Liver (tissue), 8 donors: ENCODE measurements at regions not wholly inside any gene's neighbourhood (a gene's known extent, or its start where the extent isn't known, plus 50 kb on each side); places are given as distances from the start of the nearest gene placed in this dataset.

ENCODE experiments used
- DNase-seq: peaks from one replicate; pipeline ENCODE4 v3.0.0-alpha.2; 2017; ENCODE audit warnings: low spot score
- H3K27ac ChIP-seq, 2 donors: one replicate each; pipeline ENCODE4 v1.7.0; 2013; ENCODE audit warnings: inconsistent platforms in 2 of 2, low read length in 2 of 2, control low read depth in 1 of 2, low read depth in 1 of 2, mild to moderate bottlenecking in 1 of 2
- H3K27me3 ChIP-seq, 4 donors: one replicate each; pipeline versions ENCODE4 v1.6.1 to v1.7.0; 2013; ENCODE audit warnings: low read length in 3 of 4, inconsistent platforms in 1 of 4, mild to moderate bottlenecking in 1 of 4, moderate library complexity in 1 of 4; ENCODE audit not compliant: control insufficient read depth in 4 of 4, insufficient read depth in 4 of 4
- H3K36me3 ChIP-seq, 4 donors: one replicate each; pipeline versions ENCODE4 v1.6.1 to v1.7.0; 2013; ENCODE audit warnings: low read length in 3 of 4, mild to moderate bottlenecking in 3 of 4, low read depth in 1 of 4, moderate library complexity in 1 of 4; ENCODE audit not compliant: control insufficient read depth in 4 of 4, insufficient read depth in 3 of 4
- H3K4me1 ChIP-seq, 4 donors: one replicate each; pipeline versions ENCODE4 v1.6.1 to v1.7.0; 2013; ENCODE audit warnings: low read length in 3 of 4, mild to moderate bottlenecking in 3 of 4, moderate library complexity in 1 of 4; ENCODE audit not compliant: control insufficient read depth in 4 of 4, insufficient read depth in 4 of 4
- H3K4me3 ChIP-seq, 3 donors: one replicate each; pipeline versions ENCODE4 v1.6.1 to v1.7.0; 2013; ENCODE audit warnings: low read length in 3 of 3, control low read depth in 1 of 3, low read depth in 1 of 3, mild to moderate bottlenecking in 1 of 3
- H3K9ac ChIP-seq, 2 donors: one replicate each; pipeline ENCODE4 v1.7.0; 2013; ENCODE audit warnings: low read length in 2 of 2, mild to moderate bottlenecking in 2 of 2, moderate library complexity in 2 of 2, control low read depth in 1 of 2, low read depth in 1 of 2
- H3K9me3 ChIP-seq, 4 donors: one replicate each; pipeline versions ENCODE4 v1.6.1 to v1.7.0; 2013; ENCODE audit warnings: low read length in 3 of 4; ENCODE audit not compliant: control insufficient read depth in 4 of 4
- EGR1 ChIP-seq, 2 donors: IDR thresholded peaks; 2 replicates each; pipeline ENCODE4 v1.6.1; 2016 to 2018; ENCODE audit warnings: antibody characterized with exemption in 2 of 2, low read depth in 2 of 2
- FOXA1 ChIP-seq: IDR thresholded peaks from 2 replicates; pipeline ENCODE4 v1.6.1; 2016; ENCODE audit warnings: antibody characterized with exemption
- FOXA2 ChIP-seq: IDR thresholded peaks from 2 replicates; pipeline ENCODE4 v1.6.1; 2016; ENCODE audit warnings: antibody characterized with exemption
- GABPA ChIP-seq, 2 donors: IDR thresholded peaks in 1 of 2; conservative IDR thresholded peaks in 1 of 2; 2 replicates each; pipeline ENCODE4 v1.6.1; 2016; ENCODE audit warnings: antibody characterized with exemption in 2 of 2, mild to moderate bottlenecking in 1 of 2, moderate library complexity in 1 of 2
- HNF4A ChIP-seq, 2 donors: conservative IDR thresholded peaks; 2 replicates each; pipeline ENCODE4 v1.6.1; 2016; ENCODE audit warnings: antibody characterized with exemption in 2 of 2, mild to moderate bottlenecking in 2 of 2
- HNF4G ChIP-seq: IDR thresholded peaks from 2 replicates; pipeline ENCODE4 v1.6.1; 2016; ENCODE audit warnings: antibody characterized with exemption
- JUND ChIP-seq, 2 donors: IDR thresholded peaks; 2 replicates each; pipeline ENCODE4 v1.6.1; 2016; ENCODE audit warnings: antibody characterized with exemption in 2 of 2
- NR2F2 ChIP-seq: IDR thresholded peaks from 2 replicates; pipeline ENCODE4 v1.6.1; 2016; ENCODE audit warnings: antibody characterized with exemption
- RAD21 ChIP-seq, 2 donors: IDR thresholded peaks; 2 replicates each; pipeline ENCODE4 v1.6.1; 2016; ENCODE audit warnings: antibody characterized with exemption in 2 of 2, mild to moderate bottlenecking in 2 of 2
- RXRA ChIP-seq, 2 donors: IDR thresholded peaks; 2 replicates each; pipeline ENCODE4 v1.6.1; 2017 to 2018; ENCODE audit warnings: antibody characterized with exemption in 2 of 2, mild to moderate bottlenecking in 1 of 2
- SP1 ChIP-seq: IDR thresholded peaks from 2 replicates; pipeline ENCODE4 v1.6.1; 2018; ENCODE audit warnings: antibody characterized with exemption, mild to moderate bottlenecking
- TAF1 ChIP-seq: conservative IDR thresholded peaks from 2 replicates; pipeline ENCODE4 v1.6.1; 2016; ENCODE audit warnings: antibody characterized with exemption, mild to moderate bottlenecking
- YY1 ChIP-seq: IDR thresholded peaks from 2 replicates; pipeline ENCODE4 v1.6.1; 2016; ENCODE audit warnings: antibody characterized with exemption, mild to moderate bottlenecking
- WGBS: extraction: QIAGEN DNeasy Blood & Tissue Kit; methylation state at CpG from one replicate; pipeline ENCODE4 v1.1.7; 2013; 5-methylcytosine and 5-hydroxymethylcytosine counted together
- TF ChIP-seq, protein P1 (sequence below): fragments of 150-350 bp; IDR thresholded peaks from 2 replicates; pipeline ENCODE4 v1.5.1; 2017; ENCODE audit warnings: improper control_type of control experiment, low read depth, low read length; ENCODE audit not compliant: missing input control
- TF ChIP-seq, protein P2 (sequence below): IDR thresholded peaks from 2 replicates; pipeline ENCODE4 v1.6.1; 2016; ENCODE audit warnings: antibody characterized with exemption
- TF ChIP-seq, protein P3 (sequence below): IDR thresholded peaks from 2 replicates; pipeline ENCODE4 v1.6.1; 2016; ENCODE audit warnings: antibody characterized with exemption, mild to moderate bottlenecking
- TF ChIP-seq, protein P4 (sequence below): IDR thresholded peaks from 2 replicates; pipeline ENCODE4 v1.6.1; 2016; ENCODE audit warnings: antibody characterized with exemption
- TF ChIP-seq, protein P5 (sequence below): IDR thresholded peaks from 2 replicates; pipeline ENCODE4 v1.6.1; 2016; ENCODE audit warnings: antibody characterized with exemption
- donor health status: healthy.
- donor health status: healthy.
- donor health status: healthy.
- donor health status: healthy.
- donor health status: healthy.

DNA sequence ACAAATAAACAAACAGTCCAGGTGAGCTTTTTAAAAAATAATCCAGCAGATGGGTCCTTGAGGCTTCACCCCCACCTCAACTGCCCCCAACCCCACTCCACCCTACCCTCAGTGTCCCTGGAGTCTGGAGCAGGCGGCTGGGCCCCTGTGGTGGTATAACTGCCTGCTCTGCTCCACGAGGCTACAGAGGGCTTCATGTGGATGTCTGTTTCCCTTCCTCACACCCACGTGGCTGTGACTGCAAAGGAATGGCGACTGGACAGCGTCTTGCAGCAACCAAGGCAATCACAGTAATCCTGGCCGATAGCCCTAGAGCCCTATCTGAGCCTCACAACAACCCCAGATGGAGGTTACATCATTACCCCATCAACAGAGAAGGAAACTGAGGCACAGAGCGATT, 76.5 kb downstream of the SLC2A10 start:
- Histone ChIP-seq H3K4me3 (no peak overlapping the region), H3K27ac (no peak overlapping the region), H3K4me1 (no peaks in the 10 kb centered on the region), H3K9me3 (no peaks in the 10 kb centered on the region), H3K36me3 (no peaks in the 10 kb centered on the region), H3K27me3 (no peaks in the 10 kb centered on the region), H3K9ac (no peak overlapping the region)
- no peak for DNase-seq
- 73% methylated on average over 7 of the region's 7 CpGs for WGBS
- TF ChIP-seq NR2F2: no peak
- no peak for TF ChIP-seq YY1
- TF ChIP-seq, protein P1, sequence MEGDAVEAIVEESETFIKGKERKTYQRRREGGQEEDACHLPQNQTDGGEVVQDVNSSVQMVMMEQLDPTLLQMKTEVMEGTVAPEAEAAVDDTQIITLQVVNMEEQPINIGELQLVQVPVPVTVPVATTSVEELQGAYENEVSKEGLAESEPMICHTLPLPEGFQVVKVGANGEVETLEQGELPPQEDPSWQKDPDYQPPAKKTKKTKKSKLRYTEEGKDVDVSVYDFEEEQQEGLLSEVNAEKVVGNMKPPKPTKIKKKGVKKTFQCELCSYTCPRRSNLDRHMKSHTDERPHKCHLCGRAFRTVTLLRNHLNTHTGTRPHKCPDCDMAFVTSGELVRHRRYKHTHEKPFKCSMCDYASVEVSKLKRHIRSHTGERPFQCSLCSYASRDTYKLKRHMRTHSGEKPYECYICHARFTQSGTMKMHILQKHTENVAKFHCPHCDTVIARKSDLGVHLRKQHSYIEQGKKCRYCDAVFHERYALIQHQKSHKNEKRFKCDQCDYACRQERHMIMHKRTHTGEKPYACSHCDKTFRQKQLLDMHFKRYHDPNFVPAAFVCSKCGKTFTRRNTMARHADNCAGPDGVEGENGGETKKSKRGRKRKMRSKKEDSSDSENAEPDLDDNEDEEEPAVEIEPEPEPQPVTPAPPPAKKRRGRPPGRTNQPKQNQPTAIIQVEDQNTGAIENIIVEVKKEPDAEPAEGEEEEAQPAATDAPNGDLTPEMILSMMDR: no peak
- TF ChIP-seq RXRA (IDR thresholded peaks at IDR 0.05): no peak
- no peak for TF ChIP-seq HNF4G
- no peak for TF ChIP-seq FOXA2
- TF ChIP-seq RAD21 (IDR thresholded peaks at IDR 0.05): no peak
- TF ChIP-seq, protein P2, sequence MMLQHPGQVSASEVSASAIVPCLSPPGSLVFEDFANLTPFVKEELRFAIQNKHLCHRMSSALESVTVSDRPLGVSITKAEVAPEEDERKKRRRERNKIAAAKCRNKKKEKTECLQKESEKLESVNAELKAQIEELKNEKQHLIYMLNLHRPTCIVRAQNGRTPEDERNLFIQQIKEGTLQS: no peak
- TF ChIP-seq JUND (IDR thresholded peaks at IDR 0.05): no peak
- no peak for TF ChIP-seq GABPA (IDR thresholded peaks at IDR 0.05 in 1 of 2, conservative IDR thresholded peaks at IDR 0.05 in 1 of 2)
- no peak for TF ChIP-seq HNF4A (conservative IDR thresholded peaks at IDR 0.05)
- TF ChIP-seq, protein P3, sequence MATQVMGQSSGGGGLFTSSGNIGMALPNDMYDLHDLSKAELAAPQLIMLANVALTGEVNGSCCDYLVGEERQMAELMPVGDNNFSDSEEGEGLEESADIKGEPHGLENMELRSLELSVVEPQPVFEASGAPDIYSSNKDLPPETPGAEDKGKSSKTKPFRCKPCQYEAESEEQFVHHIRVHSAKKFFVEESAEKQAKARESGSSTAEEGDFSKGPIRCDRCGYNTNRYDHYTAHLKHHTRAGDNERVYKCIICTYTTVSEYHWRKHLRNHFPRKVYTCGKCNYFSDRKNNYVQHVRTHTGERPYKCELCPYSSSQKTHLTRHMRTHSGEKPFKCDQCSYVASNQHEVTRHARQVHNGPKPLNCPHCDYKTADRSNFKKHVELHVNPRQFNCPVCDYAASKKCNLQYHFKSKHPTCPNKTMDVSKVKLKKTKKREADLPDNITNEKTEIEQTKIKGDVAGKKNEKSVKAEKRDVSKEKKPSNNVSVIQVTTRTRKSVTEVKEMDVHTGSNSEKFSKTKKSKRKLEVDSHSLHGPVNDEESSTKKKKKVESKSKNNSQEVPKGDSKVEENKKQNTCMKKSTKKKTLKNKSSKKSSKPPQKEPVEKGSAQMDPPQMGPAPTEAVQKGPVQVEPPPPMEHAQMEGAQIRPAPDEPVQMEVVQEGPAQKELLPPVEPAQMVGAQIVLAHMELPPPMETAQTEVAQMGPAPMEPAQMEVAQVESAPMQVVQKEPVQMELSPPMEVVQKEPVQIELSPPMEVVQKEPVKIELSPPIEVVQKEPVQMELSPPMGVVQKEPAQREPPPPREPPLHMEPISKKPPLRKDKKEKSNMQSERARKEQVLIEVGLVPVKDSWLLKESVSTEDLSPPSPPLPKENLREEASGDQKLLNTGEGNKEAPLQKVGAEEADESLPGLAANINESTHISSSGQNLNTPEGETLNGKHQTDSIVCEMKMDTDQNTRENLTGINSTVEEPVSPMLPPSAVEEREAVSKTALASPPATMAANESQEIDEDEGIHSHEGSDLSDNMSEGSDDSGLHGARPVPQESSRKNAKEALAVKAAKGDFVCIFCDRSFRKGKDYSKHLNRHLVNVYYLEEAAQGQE: no peak
- TF ChIP-seq, protein P4, sequence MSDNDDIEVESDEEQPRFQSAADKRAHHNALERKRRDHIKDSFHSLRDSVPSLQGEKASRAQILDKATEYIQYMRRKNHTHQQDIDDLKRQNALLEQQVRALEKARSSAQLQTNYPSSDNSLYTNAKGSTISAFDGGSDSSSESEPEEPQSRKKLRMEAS: no peak
- no peak for TF ChIP-seq TAF1
- no peak for TF ChIP-seq FOXA1
- no peak for TF ChIP-seq EGR1 (IDR thresholded peaks at IDR 0.05; ENCODE audit: low read depth in 2 of 2)
- TF ChIP-seq, protein P5, sequence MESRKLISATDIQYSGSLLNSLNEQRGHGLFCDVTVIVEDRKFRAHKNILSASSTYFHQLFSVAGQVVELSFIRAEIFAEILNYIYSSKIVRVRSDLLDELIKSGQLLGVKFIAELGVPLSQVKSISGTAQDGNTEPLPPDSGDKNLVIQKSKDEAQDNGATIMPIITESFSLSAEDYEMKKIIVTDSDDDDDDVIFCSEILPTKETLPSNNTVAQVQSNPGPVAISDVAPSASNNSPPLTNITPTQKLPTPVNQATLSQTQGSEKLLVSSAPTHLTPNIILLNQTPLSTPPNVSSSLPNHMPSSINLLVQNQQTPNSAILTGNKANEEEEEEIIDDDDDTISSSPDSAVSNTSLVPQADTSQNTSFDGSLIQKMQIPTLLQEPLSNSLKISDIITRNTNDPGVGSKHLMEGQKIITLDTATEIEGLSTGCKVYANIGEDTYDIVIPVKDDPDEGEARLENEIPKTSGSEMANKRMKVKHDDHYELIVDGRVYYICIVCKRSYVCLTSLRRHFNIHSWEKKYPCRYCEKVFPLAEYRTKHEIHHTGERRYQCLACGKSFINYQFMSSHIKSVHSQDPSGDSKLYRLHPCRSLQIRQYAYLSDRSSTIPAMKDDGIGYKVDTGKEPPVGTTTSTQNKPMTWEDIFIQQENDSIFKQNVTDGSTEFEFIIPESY: no peak
- TF ChIP-seq SP1: no peak

DNA sequence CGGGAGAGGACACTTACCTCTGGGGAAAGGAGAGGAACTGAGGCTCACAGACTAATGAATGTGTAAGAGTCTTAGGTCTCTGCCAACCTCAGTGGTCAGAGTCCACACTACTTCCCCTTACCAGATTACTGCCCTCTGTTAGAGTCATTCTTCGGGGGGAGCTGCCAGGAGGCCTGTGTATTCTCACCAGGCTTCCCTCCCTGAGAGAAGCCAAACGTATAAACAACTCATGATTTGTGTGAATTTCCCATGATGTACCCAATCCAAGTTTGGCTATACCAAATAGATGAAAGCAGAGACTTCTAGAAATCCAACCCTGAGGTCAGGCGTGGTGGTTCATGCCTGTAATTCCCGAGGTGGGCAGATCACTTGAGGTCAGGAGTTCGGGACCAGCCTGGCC, 77.1 kb downstream of the SLC2A10 start:
- Histone ChIP-seq H3K36me3 (no peaks in the 10 kb centered on the region), H3K4me3 (no peak overlapping the region), H3K4me1 (no peaks in the 10 kb centered on the region), H3K27me3 (no peaks in the 10 kb centered on the region), H3K9ac (no peak overlapping the region), H3K9me3 (no peaks in the 10 kb centered on the region), H3K27ac (no peak overlapping the region)
- WGBS: 77% methylated on average over 6 of the region's 6 CpGs
- no peak for DNase-seq
- TF ChIP-seq YY1 (no peak), FOXA2 (no peak), HNF4A (conservative IDR thresholded peaks at IDR 0.05) (no peak), NR2F2 (no peak), GABPA (IDR thresholded peaks at IDR 0.05 in 1 of 2, conservative IDR thresholded peaks at IDR 0.05 in 1 of 2) (no peak), RXRA (IDR thresholded peaks at IDR 0.05) (no peak)
- TF ChIP-seq, protein P1: no peak
- TF ChIP-seq, protein P2: no peak
- TF ChIP-seq, protein P5: no peak
- TF ChIP-seq, protein P4: no peak
